Transverse colon (tissue), 3 donors: ENCODE measurements at regions not wholly inside any gene's neighbourhood (a gene's known extent, or its start where the extent isn't known, plus 50 kb on each side); places are given as distances from the start of the nearest gene placed in this dataset.

Experiments
- CTCF ChIP-seq, 5 experiments: fragments of 200-600 bp in 3 of 5; fragments of 450-650 bp in 2 of 5; sonication (generic) in 3 of 5; IDR thresholded peaks; 1 replicate in 2 of 5; 2 replicates in 3 of 5; pipeline ENCODE4 v1.5.1; 2016 to 2017; ENCODE audit warnings: antibody characterized with exemption in 5 of 5, inconsistent platforms in 3 of 5, mild to moderate bottlenecking in 2 of 5, moderate library complexity in 1 of 5
- EP300 ChIP-seq: sonication (generic); formaldehyde crosslinking; IDR thresholded peaks from one replicate; pipeline ENCODE4 v1.6.1; 2017; ENCODE audit warnings: antibody characterized with exemption, low read depth
- POLR2A ChIP-seq: fragments of 450-650 bp; IDR thresholded peaks from one replicate; pipeline ENCODE4 v1.6.1; 2016; ENCODE audit warnings: antibody characterized with exemption, mild to moderate bottlenecking, moderate library complexity

- TF ChIP-seq CTCF (IDR thresholded peaks at IDR 0.05), result no peak
- TF ChIP-seq POLR2A, result no peak
- no peak for TF ChIP-seq EP300
Observed at GRCh38 chr18:1045658-1046057, 141.0 kb downstream of the ADCYAP1 start.
